ENCODE measurements at regions not wholly inside any gene's neighbourhood (a gene's known extent, or its start where the extent isn't known, plus 50 kb on each side); places are given as distances from the start of the nearest gene placed in this dataset.
"Not testable (repeated sequence)": the region's sequence is repeated elsewhere in the genome, so short reads cannot be mapped to it uniquely, and the experiment has no call there.

GRCh38 chr2:53610260-53610659 lies 157.3 kb upstream of the CHAC2 start:
- H3K27ac Mint-ChIP-seq: no peak overlapping the region
- no peak overlapping the region for H3K4me3 Mint-ChIP-seq
- H3K27me3 Mint-ChIP-seq: no peaks in the 10 kb centered on the region
- DNase-seq: no peak
- H3K36me3 Mint-ChIP-seq: no peaks in the 10 kb centered on the region
- no peaks in the 10 kb centered on the region for H3K4me1 Mint-ChIP-seq
- no peaks in the 10 kb centered on the region for H3K9me3 Mint-ChIP-seq

- H3K27ac Mint-ChIP-seq: no peak overlapping the region
Measured at GRCh38 chr2:53609551-53609950, 158.1 kb upstream of the CHAC2 start.

DNA sequence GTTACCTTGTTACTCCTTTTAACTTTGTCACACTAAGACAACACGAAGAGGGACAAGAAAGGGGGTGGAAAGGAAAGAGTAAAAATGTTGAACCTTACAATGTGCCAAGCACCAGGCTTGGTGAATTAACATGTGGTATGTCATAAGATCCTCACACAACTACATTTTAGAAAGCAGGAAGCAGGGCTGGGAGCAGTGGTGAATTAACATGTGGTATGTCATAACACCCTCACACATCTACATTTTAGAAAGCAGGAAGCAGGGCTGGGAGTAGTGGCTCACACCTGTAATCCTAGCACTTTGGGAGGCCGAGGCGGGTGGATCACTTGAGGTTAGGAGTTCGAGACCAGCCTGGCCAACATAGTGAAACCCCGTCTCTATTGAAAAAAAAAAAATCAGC lies 159.3 kb upstream of the CHAC2 start:
- Mint-ChIP-seq H3K36me3 (no peaks in the 10 kb centered on the region), H3K4me1 (no peaks in the 10 kb centered on the region), H3K27me3 (no peaks in the 10 kb centered on the region), H3K4me3 (no peak overlapping the region), H3K9me3 (no peaks in the 10 kb centered on the region), H3K27ac (no peak overlapping the region)
- no peak for DNase-seq

More at GRCh38 chr2:53609551-53609950, 158.1 kb upstream of the CHAC2 start:
- DNase-seq: no peak
- H3K36me3 Mint-ChIP-seq: no peaks in the 10 kb centered on the region
- H3K9me3 Mint-ChIP-seq: no peaks in the 10 kb centered on the region
- no peaks in the 10 kb centered on the region for H3K27me3 Mint-ChIP-seq
- no peak overlapping the region for H3K4me3 Mint-ChIP-seq
- H3K4me1 Mint-ChIP-seq: no peaks in the 10 kb centered on the region

DNA sequence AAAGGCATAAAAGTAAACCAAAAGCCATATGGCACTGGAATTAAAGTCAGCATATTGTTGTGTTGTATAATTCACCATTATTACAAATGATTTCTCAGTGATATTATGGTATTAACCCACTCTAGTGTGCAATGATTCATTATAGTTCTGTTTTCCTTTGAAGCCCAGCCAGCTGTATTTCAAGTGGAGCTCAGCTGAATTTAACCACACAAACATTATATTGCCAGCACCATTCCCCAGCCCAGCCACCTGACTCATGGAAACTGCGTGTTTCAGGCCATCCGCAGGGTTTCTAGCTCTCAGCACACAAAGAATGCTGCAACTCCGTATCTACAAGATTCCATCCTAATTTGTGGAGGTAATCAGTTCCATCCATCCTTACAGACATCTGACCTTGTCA lies 166.8 kb upstream of the CHAC2 start:
- Mint-ChIP-seq H3K9me3 (no peaks in the 10 kb centered on the region), H3K27me3 (peaks cover 12% of the 10 kb centered on the region), H3K27ac (no peak overlapping the region), H3K4me1 (no peaks in the 10 kb centered on the region), H3K4me3 (no peak overlapping the region), H3K36me3 (no peaks in the 10 kb centered on the region)
- DNase-seq: no peak

DNA sequence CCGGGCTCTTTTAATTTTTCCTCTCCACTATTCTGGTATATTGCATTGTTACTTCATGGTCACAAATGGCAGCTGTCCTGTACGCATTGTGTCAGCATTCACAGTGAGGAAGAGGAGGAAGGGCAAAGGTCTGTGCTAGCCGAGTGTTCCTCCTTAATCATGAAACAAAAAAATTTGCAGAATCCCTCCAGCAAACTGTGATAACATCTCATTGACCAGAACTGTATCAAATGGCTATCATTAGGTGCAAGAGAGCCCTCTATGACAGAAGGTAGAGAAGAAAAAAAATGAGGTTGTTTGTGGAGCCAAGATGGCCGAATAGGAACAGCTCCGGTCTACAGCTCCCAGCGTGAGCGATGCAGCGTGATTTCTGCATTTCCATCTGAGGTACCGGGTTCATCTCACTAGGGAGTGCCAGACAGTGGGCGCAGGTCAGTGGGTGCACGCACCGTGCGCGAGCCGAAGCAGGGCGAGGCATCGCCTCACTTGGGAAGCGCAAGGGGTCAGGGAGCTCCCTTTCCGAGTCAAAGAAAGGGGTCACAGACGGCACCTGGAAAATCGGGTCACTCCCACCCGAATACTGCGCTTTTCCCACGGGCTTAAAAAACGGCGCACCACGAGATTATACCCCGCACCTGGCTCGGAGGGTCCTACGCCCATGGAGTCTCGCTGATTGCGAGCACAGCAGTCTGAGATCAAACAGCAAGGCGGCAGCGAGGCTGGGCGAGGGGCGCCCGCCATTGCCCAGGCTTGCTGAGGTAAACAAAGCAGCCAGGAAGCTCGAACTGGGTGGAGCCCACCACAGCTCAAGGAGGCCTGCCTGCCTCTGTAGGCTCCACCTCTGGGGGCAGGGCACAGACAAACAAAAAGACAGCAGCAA lies 180.6 kb upstream of the CHAC2 start:
- DNase-seq, H3K4me1 Mint-ChIP-seq, H3K9me3 Mint-ChIP-seq, H3K27me3 Mint-ChIP-seq, H3K36me3 Mint-ChIP-seq, H3K27ac Mint-ChIP-seq: not testable (repeated sequence)
- H3K4me3 Mint-ChIP-seq: peak overlapping the region; percentile 61

- H3K36me3 Mint-ChIP-seq: no peaks in the 10 kb centered on the region
Measured at GRCh38 chr2:53584986-53585385, 182.6 kb upstream of the CHAC2 start.

DNA sequence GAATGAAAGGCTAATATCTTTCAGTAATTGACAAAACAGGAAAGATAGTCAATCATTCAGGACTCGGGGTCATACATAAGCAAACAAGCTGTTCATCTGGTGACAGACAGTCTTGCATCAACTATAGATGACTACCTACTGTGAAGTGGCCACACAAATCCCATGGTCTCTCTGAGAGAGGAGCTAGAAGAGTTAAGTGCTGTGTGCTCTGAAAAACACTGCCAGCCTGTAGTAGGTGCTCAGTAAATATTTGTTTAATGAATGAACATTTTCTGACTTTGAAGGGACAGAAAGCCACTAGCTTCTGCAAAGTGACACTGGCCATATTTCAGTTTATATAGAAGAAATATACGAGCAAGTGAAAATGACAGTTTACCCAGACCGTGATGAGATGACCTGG lies 184.0 kb upstream of the CHAC2 start:
- no peak for DNase-seq
- Mint-ChIP-seq H3K9me3 (no peaks in the 10 kb centered on the region), H3K4me1 (no peaks in the 10 kb centered on the region), H3K36me3 (no peaks in the 10 kb centered on the region), H3K4me3 (no peak overlapping the region), H3K27me3 (no peaks in the 10 kb centered on the region), H3K27ac (no peak overlapping the region)

More at GRCh38 chr2:53584986-53585385, 182.6 kb upstream of the CHAC2 start:
- no peak overlapping the region for H3K27ac Mint-ChIP-seq
- H3K9me3 Mint-ChIP-seq: no peaks in the 10 kb centered on the region
- DNase-seq: no peak
- no peaks in the 10 kb centered on the region for H3K4me1 Mint-ChIP-seq
- H3K27me3 Mint-ChIP-seq: no peaks in the 10 kb centered on the region
- no peak overlapping the region for H3K4me3 Mint-ChIP-seq

- Mint-ChIP-seq H3K36me3 (no peaks in the 10 kb centered on the region), H3K27me3 (no peaks in the 10 kb centered on the region), H3K9me3 (no peaks in the 10 kb centered on the region), H3K4me3 (no peak overlapping the region), H3K4me1 (no peaks in the 10 kb centered on the region), H3K27ac (no peak overlapping the region)
- DNase-seq: no peak
Measured at GRCh38 chr2:53582556-53582955, 185.0 kb upstream of the CHAC2 start.

- Mint-ChIP-seq H3K27ac (no peak overlapping the region), H3K4me1 (no peaks in the 10 kb centered on the region), H3K36me3 (no peaks in the 10 kb centered on the region), H3K4me3 (no peak overlapping the region), H3K9me3 (no peaks in the 10 kb centered on the region), H3K27me3 (peaks cover 4% of the 10 kb centered on the region)
- DNase-seq: no peak
Measured at GRCh38 chr2:53576166-53576565, 191.4 kb upstream of the CHAC2 start.

GRCh38 chr2:53575721-53576124 lies 191.9 kb upstream of the CHAC2 start:
- no peaks in the 10 kb centered on the region for H3K4me1 Mint-ChIP-seq
- no peak overlapping the region for H3K27ac Mint-ChIP-seq
- no peaks in the 10 kb centered on the region for H3K36me3 Mint-ChIP-seq
- no peak for DNase-seq
- no peaks in the 10 kb centered on the region for H3K9me3 Mint-ChIP-seq
- H3K4me3 Mint-ChIP-seq: no peak overlapping the region
- H3K27me3 Mint-ChIP-seq: peaks cover 4% of the 10 kb centered on the region

DNA sequence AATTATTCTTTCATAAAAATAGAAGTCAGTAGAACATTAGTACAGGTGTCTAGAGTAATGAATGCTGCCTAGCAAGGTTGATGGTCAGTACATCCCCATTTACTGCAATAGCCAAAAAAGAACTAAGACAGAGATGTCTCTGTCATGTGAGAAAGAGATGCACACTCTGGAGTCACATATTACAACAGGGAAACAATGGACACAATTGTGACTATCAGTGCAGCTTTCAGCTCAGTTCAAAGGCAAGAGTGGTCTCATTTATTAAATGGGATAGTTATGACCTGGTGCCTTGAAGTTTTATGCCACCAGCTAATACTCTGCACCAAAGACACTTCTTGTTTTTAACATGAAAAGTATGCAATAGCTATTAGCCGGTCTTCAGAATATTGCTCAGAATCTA lies 194.9 kb upstream of the CHAC2 start:
- peaks cover 5% of the 10 kb centered on the region for H3K4me1 Mint-ChIP-seq
- no peaks in the 10 kb centered on the region for H3K9me3 Mint-ChIP-seq

GRCh38 chr2:53569957-53570727 lies 197.5 kb upstream of the CHAC2 start:
- Mint-ChIP-seq H3K4me1 (peaks cover 5% of the 10 kb centered on the region), H3K36me3 (no peaks in the 10 kb centered on the region), H3K27ac (no peak overlapping the region), H3K27me3 (peaks cover 6% of the 10 kb centered on the region), H3K9me3 (no peaks in the 10 kb centered on the region), H3K4me3 (no peak overlapping the region)
- DNase-seq: no peak

More for the DNA sequence above, 194.9 kb upstream of the CHAC2 start:
- H3K27ac Mint-ChIP-seq: no peak overlapping the region
- DNase-seq: no peak
- H3K36me3 Mint-ChIP-seq: no peaks in the 10 kb centered on the region
- H3K27me3 Mint-ChIP-seq: peaks cover 10% of the 10 kb centered on the region
- H3K4me3 Mint-ChIP-seq: no peak overlapping the region

GRCh38 chr2:53568469-53568868 lies 199.1 kb upstream of the CHAC2 start:
- Mint-ChIP-seq H3K4me3 (no peak overlapping the region), H3K4me1 (peaks cover 5% of the 10 kb centered on the region), H3K27ac (no peak overlapping the region), H3K27me3 (peaks cover 6% of the 10 kb centered on the region), H3K36me3 (no peaks in the 10 kb centered on the region), H3K9me3 (no peaks in the 10 kb centered on the region)
- no peak for DNase-seq

GRCh38 chr2:53567073-53567472 lies 200.5 kb upstream of the CHAC2 start:
- no peaks in the 10 kb centered on the region for H3K9me3 Mint-ChIP-seq
- no peak for DNase-seq
- no peak overlapping the region for H3K27ac Mint-ChIP-seq
- H3K36me3 Mint-ChIP-seq: no peaks in the 10 kb centered on the region
- no peak overlapping the region for H3K4me3 Mint-ChIP-seq
- peaks cover 6% of the 10 kb centered on the region for H3K27me3 Mint-ChIP-seq
- H3K4me1 Mint-ChIP-seq: peaks cover 5% of the 10 kb centered on the region

GRCh38 chr2:53562407-53562806 lies 205.2 kb upstream of the CHAC2 start:
- DNase-seq: no peak
- Mint-ChIP-seq H3K4me1 (no peaks in the 10 kb centered on the region), H3K27me3 (no peaks in the 10 kb centered on the region), H3K9me3 (peaks cover 2% of the 10 kb centered on the region), H3K36me3 (no peaks in the 10 kb centered on the region), H3K4me3 (no peak overlapping the region), H3K27ac (no peak overlapping the region)

Data from activated naive CD8-positive, alpha-beta T cell treated with anti-CD3 and anti-CD28 coated beads for 36 hours (primary cell).